ENCODE measurements at regions not wholly inside any gene's neighbourhood (a gene's known extent, or its start where the extent isn't known, plus 50 kb on each side); places are given as distances from the start of the nearest gene placed in this dataset.

GRCh38 chr7:121447243-121447910, 51.3 kb upstream of the FAM3C start:
- DNase-seq = no peak

GRCh38 chr7:121446526-121446925, 50.4 kb upstream of the FAM3C start:
- no peak for DNase-seq

All from CD4-positive, alpha-beta T cell treated with Interleukin-6 for 4 hours (primary cell).